OCI-LY3 (cell line): ENCODE measurements at regions not wholly inside any gene's neighbourhood (a gene's known extent, or its start where the extent isn't known, plus 50 kb on each side); places are given as distances from the start of the nearest gene placed in this dataset.

Experiments
- H2AFZ ChIP-seq: fragments of 200-600, 300-600 bp; shearing (Covaris generic); 2 replicates; pipeline ENCODE4 v1.6.0; 2014; ENCODE audit warnings: antibody characterized with exemption, low read depth, low read length
- H3K27ac ChIP-seq: fragments of 200-600, 300-600 bp; sonication (generic); 2 replicates; pipeline ENCODE4 v1.5.1; 2014; ENCODE audit warnings: mild to moderate bottlenecking, low read length, moderate library complexity, mixed read lengths
- H3K27me3 ChIP-seq: fragments of 200-600, 300-600 bp; sonication (generic); 2 replicates; pipeline ENCODE4 v1.6.1; 2014; ENCODE audit warnings: low read depth, low read length, mixed read lengths
- H3K36me3 ChIP-seq: fragments of 200-600, 300-600 bp; sonication (generic); replicated peaks from 2 replicates; pipeline ENCODE3; 2014; ENCODE audit warnings: low read depth, low read length, mixed read lengths
- H3K4me1 ChIP-seq: fragments of 300-600, 200-600 bp; sonication (generic); 2 replicates; pipeline ENCODE4 v1.6.1; 2014; ENCODE audit warnings: low read length, mixed read lengths
- H3K4me2 ChIP-seq: fragments of 200-600, 300-600 bp; sonication (generic); 2 replicates; pipeline ENCODE4 v1.6.1; 2014; ENCODE audit warnings: low read length, mixed read lengths
- H3K4me3 ChIP-seq: fragments of 300-600, 200-600 bp; sonication (generic); 2 replicates; pipeline ENCODE4 v1.5.1; 2014; ENCODE audit warnings: antibody characterized with exemption, mild to moderate bottlenecking, low read length, moderate library complexity
- H3K79me2 ChIP-seq: fragments of 300-600, 200-600 bp; shearing (Covaris generic); 2 replicates; pipeline ENCODE4 v1.6.1; 2014; ENCODE audit warnings: mild to moderate bottlenecking, low read length, mixed read lengths
- H3K9ac ChIP-seq: fragments of 300-600, 200-600 bp; shearing (Covaris generic); 2 replicates; pipeline ENCODE4 v1.6.0; 2014; ENCODE audit warnings: mild to moderate bottlenecking, low read length, moderate library complexity
- H3K9me3 ChIP-seq: fragments of 200-600, 300-600 bp; shearing (Covaris generic); 2 replicates; pipeline ENCODE4 v1.6.1; 2014; ENCODE audit warnings: low read length, mixed read lengths; ENCODE audit not compliant: insufficient read depth
- H4K20me1 ChIP-seq: fragments of 200-600, 300-600 bp; sonication (generic); 2 replicates; pipeline ENCODE4 v1.6.1; 2016; ENCODE audit warnings: low read length, mixed read lengths; ENCODE audit not compliant: insufficient read depth
- EZH2phosphoT487 ChIP-seq: fragments of 200-600 bp; shearing (Covaris generic); IDR thresholded peaks from 2 replicates; pipeline ENCODE4 v1.6.1; 2018; ENCODE audit warnings: antibody characterized with exemption, mixed run types, low read depth
- TF ChIP-seq, protein P1 (sequence below): fragments of 200-600, 300-600 bp; sonication (generic); IDR thresholded peaks from 2 replicates; pipeline ENCODE4 v1.5.1; 2014; ENCODE audit warnings: antibody characterized with exemption, low read length, low read depth

DNA sequence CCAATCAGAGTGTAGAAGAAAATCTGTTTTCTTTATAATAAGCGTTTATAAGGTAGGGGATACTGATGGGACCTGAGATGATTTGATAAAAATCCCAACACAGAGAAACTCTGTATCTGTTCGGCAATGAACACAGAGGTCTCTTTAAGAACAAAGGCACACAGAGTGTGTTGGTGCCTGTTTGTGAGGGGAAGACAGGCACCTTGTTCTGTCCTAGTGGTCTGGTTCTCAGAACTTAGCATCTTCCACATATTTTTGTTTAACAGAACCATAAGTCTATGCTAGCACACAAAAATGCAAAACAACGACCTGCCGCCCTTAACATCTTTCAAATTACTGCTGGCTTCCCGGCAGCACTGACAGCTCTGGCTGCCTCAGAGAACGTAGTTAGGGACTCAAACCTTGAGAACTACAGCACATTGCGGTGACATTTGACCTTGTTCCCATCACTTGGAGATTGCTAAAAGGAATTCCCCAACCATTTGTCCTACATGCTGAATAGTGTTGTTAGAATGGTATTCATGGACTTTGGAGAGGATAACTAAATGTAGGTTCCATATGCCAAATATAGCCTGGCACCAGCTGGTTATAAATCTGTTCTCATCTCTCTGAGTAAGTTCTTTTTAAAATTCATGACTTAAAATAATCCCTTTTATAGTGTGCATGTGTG, 871.7 kb upstream of the TYRP1 start:
- TF ChIP-seq, protein P1, sequence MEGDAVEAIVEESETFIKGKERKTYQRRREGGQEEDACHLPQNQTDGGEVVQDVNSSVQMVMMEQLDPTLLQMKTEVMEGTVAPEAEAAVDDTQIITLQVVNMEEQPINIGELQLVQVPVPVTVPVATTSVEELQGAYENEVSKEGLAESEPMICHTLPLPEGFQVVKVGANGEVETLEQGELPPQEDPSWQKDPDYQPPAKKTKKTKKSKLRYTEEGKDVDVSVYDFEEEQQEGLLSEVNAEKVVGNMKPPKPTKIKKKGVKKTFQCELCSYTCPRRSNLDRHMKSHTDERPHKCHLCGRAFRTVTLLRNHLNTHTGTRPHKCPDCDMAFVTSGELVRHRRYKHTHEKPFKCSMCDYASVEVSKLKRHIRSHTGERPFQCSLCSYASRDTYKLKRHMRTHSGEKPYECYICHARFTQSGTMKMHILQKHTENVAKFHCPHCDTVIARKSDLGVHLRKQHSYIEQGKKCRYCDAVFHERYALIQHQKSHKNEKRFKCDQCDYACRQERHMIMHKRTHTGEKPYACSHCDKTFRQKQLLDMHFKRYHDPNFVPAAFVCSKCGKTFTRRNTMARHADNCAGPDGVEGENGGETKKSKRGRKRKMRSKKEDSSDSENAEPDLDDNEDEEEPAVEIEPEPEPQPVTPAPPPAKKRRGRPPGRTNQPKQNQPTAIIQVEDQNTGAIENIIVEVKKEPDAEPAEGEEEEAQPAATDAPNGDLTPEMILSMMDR: no peak
- TF ChIP-seq EZH2phosphoT487: no peak
- no peaks in the 10 kb centered on the region for H3K9me3 ChIP-seq
- no peak overlapping the region for H3K4me3 ChIP-seq
- no peaks in the 10 kb centered on the region for H3K36me3 ChIP-seq
- no peak overlapping the region for H3K27ac ChIP-seq
- H3K27me3 ChIP-seq: no peaks in the 10 kb centered on the region
- H3K4me1 ChIP-seq: no peaks in the 10 kb centered on the region
- H3K79me2 ChIP-seq: no peaks in the 10 kb centered on the region
- no peaks in the 10 kb centered on the region for H4K20me1 ChIP-seq
- H3K4me2 ChIP-seq: no peak overlapping the region
- no peak overlapping the region for H2AFZ ChIP-seq
- H3K9ac ChIP-seq: no peak overlapping the region

- TF ChIP-seq EZH2phosphoT487: no peak
- TF ChIP-seq, protein P1: no peak
Measured at GRCh38 chr9:11828201-11828600, 865.0 kb upstream of the TYRP1 start.

DNA sequence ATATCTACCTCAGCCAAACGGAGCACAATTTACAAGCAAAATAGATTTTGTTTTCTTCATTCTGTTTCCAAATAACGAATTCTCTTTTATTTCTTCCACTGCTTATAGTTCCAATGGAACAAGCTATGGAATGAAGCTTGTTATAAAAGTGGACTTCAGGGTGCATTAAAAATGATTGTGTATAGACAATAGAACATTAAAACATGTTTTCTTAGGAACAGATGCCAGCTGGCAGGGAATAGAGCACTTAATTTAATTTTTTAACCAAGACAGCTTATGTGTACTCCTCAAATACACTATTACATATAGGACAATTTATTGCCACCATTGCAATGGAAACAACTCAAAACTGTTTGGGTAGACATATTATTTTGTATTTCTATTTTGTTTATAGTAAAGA, 860.1 kb upstream of the TYRP1 start:
- no peaks in the 10 kb centered on the region for H3K4me1 ChIP-seq
- no peaks in the 10 kb centered on the region for H4K20me1 ChIP-seq
- no peaks in the 10 kb centered on the region for H3K27me3 ChIP-seq
- no peaks in the 10 kb centered on the region for H3K79me2 ChIP-seq
- no peak overlapping the region for H3K4me2 ChIP-seq
- no peak overlapping the region for H3K27ac ChIP-seq
- TF ChIP-seq, protein P1: no peak
- TF ChIP-seq EZH2phosphoT487: no peak
- H2AFZ ChIP-seq: no peak overlapping the region
- no peak overlapping the region for H3K9ac ChIP-seq
- H3K9me3 ChIP-seq: no peaks in the 10 kb centered on the region
- no peaks in the 10 kb centered on the region for H3K36me3 ChIP-seq
- no peak overlapping the region for H3K4me3 ChIP-seq

More at GRCh38 chr9:11828201-11828600, 865.0 kb upstream of the TYRP1 start:
- H3K27me3 ChIP-seq: no peaks in the 10 kb centered on the region
- H4K20me1 ChIP-seq: no peaks in the 10 kb centered on the region
- no peaks in the 10 kb centered on the region for H3K36me3 ChIP-seq
- H3K9ac ChIP-seq: no peak overlapping the region
- no peak overlapping the region for H3K27ac ChIP-seq
- H2AFZ ChIP-seq: no peak overlapping the region
- no peak overlapping the region for H3K4me3 ChIP-seq
- no peaks in the 10 kb centered on the region for H3K9me3 ChIP-seq
- no peak overlapping the region for H3K4me2 ChIP-seq
- no peaks in the 10 kb centered on the region for H3K79me2 ChIP-seq
- no peaks in the 10 kb centered on the region for H3K4me1 ChIP-seq

DNA sequence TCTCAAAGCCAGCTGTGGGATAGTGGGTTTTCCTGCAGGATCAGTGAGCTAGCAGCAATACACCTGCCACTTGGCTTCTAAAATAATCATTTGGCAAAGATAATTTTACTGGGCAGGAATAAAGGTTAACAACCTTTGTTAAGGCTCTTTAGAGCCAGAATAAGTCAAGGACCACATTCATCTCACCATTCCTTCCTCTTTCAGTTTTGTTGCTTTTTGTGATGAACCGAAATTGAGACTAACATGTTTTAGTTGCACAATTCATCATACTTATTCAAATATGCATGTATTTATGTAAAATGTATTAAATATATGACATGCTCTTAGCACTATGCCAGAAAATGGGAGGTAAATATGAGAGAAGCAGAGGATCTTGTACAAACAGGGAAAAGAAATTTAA, 824.4 kb upstream of the TYRP1 start:
- H3K27ac ChIP-seq: no peak overlapping the region
- H3K4me2 ChIP-seq: no peak overlapping the region
- no peaks in the 10 kb centered on the region for H3K27me3 ChIP-seq
- TF ChIP-seq, protein P1: no peak
- TF ChIP-seq EZH2phosphoT487: no peak
- H3K36me3 ChIP-seq: no peaks in the 10 kb centered on the region
- no peak overlapping the region for H3K4me3 ChIP-seq
- peaks cover 10% of the 10 kb centered on the region for H3K4me1 ChIP-seq
- no peaks in the 10 kb centered on the region for H3K9me3 ChIP-seq
- no peaks in the 10 kb centered on the region for H4K20me1 ChIP-seq
- H2AFZ ChIP-seq: no peak overlapping the region
- no peak overlapping the region for H3K9ac ChIP-seq
- H3K79me2 ChIP-seq: no peaks in the 10 kb centered on the region
